Upper lobe of right lung (tissue), 1 donor: ENCODE measurements at regions not wholly inside any gene's neighbourhood (a gene's known extent, or its start where the extent isn't known, plus 50 kb on each side); places are given as distances from the start of the nearest gene placed in this dataset.

Source experiments
- ATAC-seq: fragments of 200-7000 bp; cut with Tn5 transposase; one replicate; pipeline ENCODE4 v1.9.1; 2020; ENCODE audit warnings: mild to moderate bottlenecking, moderate library complexity
- DNase-seq: peaks from one replicate; pipeline ENCODE4 v3.0.0-alpha.2; 2020
- H3K27ac ChIP-seq: fragments of 200-600 bp; one replicate; pipeline ENCODE4 v1.8.0; 2022
- H3K27me3 ChIP-seq: fragments of 200-600 bp; one replicate; pipeline ENCODE4 v1.8.0; 2022; ENCODE audit warnings: mild to moderate bottlenecking
- H3K36me3 ChIP-seq: fragments of 200-600 bp; one replicate; pipeline ENCODE4 v1.8.0; 2022
- H3K4me1 ChIP-seq: fragments of 200-600 bp; one replicate; pipeline ENCODE4 v1.8.0; 2022
- H3K4me3 ChIP-seq: fragments of 200-600 bp; one replicate; pipeline ENCODE4 v1.8.0; 2022; ENCODE audit warnings: mild to moderate bottlenecking
- H3K9me3 ChIP-seq: fragments of 200-600 bp; one replicate; pipeline ENCODE4 v1.8.0; 2022
- CTCF ChIP-seq: fragments of 200-600 bp; IDR thresholded peaks from one replicate; pipeline ENCODE4 v1.8.0; 2022; ENCODE audit warnings: antibody characterized with exemption
- intact Hi-C: fragments of 100-400 bp; cut with DNase I; formaldehyde crosslinking; loops from one replicate; pipeline ENCODE4 v1.11.0; 2022
- donor health status: DM: no; HTN: yes; CAD: no; lungs with severe emphysema.

- H3K36me3 ChIP-seq, result no peaks in the 10 kb centered on the region
- intact Hi-C loops, result no loop called here
- no peak for TF ChIP-seq CTCF
- no peak for ATAC-seq
- DNase-seq, result no peak
- H3K27ac ChIP-seq, result no peak overlapping the region
- H3K27me3 ChIP-seq, result no peaks in the 10 kb centered on the region
- H3K9me3 ChIP-seq, result no peaks in the 10 kb centered on the region
- no peak overlapping the region for H3K4me3 ChIP-seq
- no peaks in the 10 kb centered on the region for H3K4me1 ChIP-seq
Observed at GRCh38 chr2:15010346-15010745, 377.8 kb downstream of the LRATD1 start.

- DNase-seq (no peak), ATAC-seq (no peak)
- Histone ChIP-seq H3K4me1 (no peaks in the 10 kb centered on the region), H3K36me3 (no peaks in the 10 kb centered on the region), H3K27ac (no peak overlapping the region), H3K9me3 (no peaks in the 10 kb centered on the region), H3K27me3 (no peaks in the 10 kb centered on the region), H3K4me3 (no peak overlapping the region)
- intact Hi-C loops, result no loop called here
- no peak for TF ChIP-seq CTCF
Observed at GRCh38 chr2:15018814-15019213, 386.3 kb downstream of the LRATD1 start.

- Histone ChIP-seq H3K36me3 (no peaks in the 10 kb centered on the region), H3K27me3 (no peaks in the 10 kb centered on the region), H3K9me3 (no peaks in the 10 kb centered on the region), H3K27ac (no peak overlapping the region), H3K4me1 (no peaks in the 10 kb centered on the region), H3K4me3 (no peak overlapping the region)
- no peak for TF ChIP-seq CTCF
- ATAC-seq (no peak), DNase-seq (no peak)
- intact Hi-C loops, result no loop called here
Observed at GRCh38 chr2:15023221-15023620, 390.7 kb downstream of the LRATD1 start.

GRCh38 chr2:15028406-15028805, 395.9 kb downstream of the LRATD1 start:
- TF ChIP-seq CTCF, result no peak
- Histone ChIP-seq H3K4me3 (no peak overlapping the region), H3K4me1 (no peaks in the 10 kb centered on the region), H3K9me3 (no peaks in the 10 kb centered on the region), H3K27ac (no peak overlapping the region), H3K27me3 (no peaks in the 10 kb centered on the region), H3K36me3 (no peaks in the 10 kb centered on the region)
- intact Hi-C loops, result no loop called here
- DNase-seq (no peak), ATAC-seq (no peak)

- DNase-seq, result no peak
- H3K36me3 ChIP-seq, result no peaks in the 10 kb centered on the region
- intact Hi-C loops, result no loop called here
- H3K9me3 ChIP-seq, result no peaks in the 10 kb centered on the region
- no peaks in the 10 kb centered on the region for H3K4me1 ChIP-seq
- H3K27me3 ChIP-seq, result no peaks in the 10 kb centered on the region
- H3K27ac ChIP-seq, result no peak overlapping the region
- TF ChIP-seq CTCF, result no peak
- ATAC-seq, result no peak
- H3K4me3 ChIP-seq, result no peak overlapping the region
Observed at GRCh38 chr2:15031745-15032240, 399.3 kb downstream of the LRATD1 start.

- no peak for ATAC-seq
- TF ChIP-seq CTCF, result no peak
- no peaks in the 10 kb centered on the region for H3K36me3 ChIP-seq
Observed at GRCh38 chr2:15034246-15034645, 401.7 kb downstream of the LRATD1 start.

More at GRCh38 chr2:15034246-15034645, 401.7 kb downstream of the LRATD1 start:
- intact Hi-C loops, result no loop called here
- Histone ChIP-seq H3K9me3 (no peaks in the 10 kb centered on the region), H3K27me3 (no peaks in the 10 kb centered on the region), H3K4me1 (no peaks in the 10 kb centered on the region), H3K27ac (no peak overlapping the region), H3K4me3 (no peak overlapping the region)
- DNase-seq, result no peak
